Keratinocyte (primary cell): ENCODE measurements at regions not wholly inside any gene's neighbourhood (a gene's known extent, or its start where the extent isn't known, plus 50 kb on each side); places are given as distances from the start of the nearest gene placed in this dataset.

Experiments
- DNase-seq: peaks from one replicate; pipeline ENCODE4 v3.0.0-alpha.2; 2011; ENCODE audit warnings: low read depth, missing footprints, low spot score
- FAIRE-seq: peaks from 2 replicates; lab custom pipeline; 2011; peaks lifted over from hg19 to GRCh38; lab: Jason Lieb, UNC
- H2AFZ ChIP-seq: 2 replicates; pipeline ENCODE4 v1.6.0; 2012; ENCODE audit warnings: low read length, control low read depth, inconsistent platforms; ENCODE audit not compliant: control insufficient read depth
- H3K27ac ChIP-seq: 2 replicates; pipeline ENCODE4 v1.5.1; 2011; ENCODE audit warnings: low read length; ENCODE audit not compliant: control insufficient read depth, insufficient read depth
- H3K27me3 ChIP-seq: 3 replicates; pipeline ENCODE4 v1.6.0; 2011; ENCODE audit warnings: low read length; ENCODE audit not compliant: control insufficient read depth, insufficient read depth; ENCODE audit errors: extremely low read depth
- H3K36me3 ChIP-seq, 2 experiments: 2 replicates in 1 of 2; 3 replicates in 1 of 2; pipeline ENCODE4 v1.5.1; 2011; ENCODE audit warnings: low read length in 2 of 2, mild to moderate bottlenecking in 1 of 2; ENCODE audit not compliant: control insufficient read depth in 2 of 2, insufficient read depth in 2 of 2; ENCODE audit errors: extremely low read depth in 1 of 2
- H3K4me1 ChIP-seq: 3 replicates; pipeline ENCODE4 v1.5.1; 2011; ENCODE audit warnings: low read length; ENCODE audit not compliant: control insufficient read depth, insufficient read depth; ENCODE audit errors: extremely low read depth
- H3K4me2 ChIP-seq: 3 replicates; pipeline ENCODE4 v1.6.0; 2011; ENCODE audit warnings: low read depth, low read length; ENCODE audit not compliant: control insufficient read depth, insufficient read depth; ENCODE audit errors: extremely low read depth
- H3K4me3 ChIP-seq, 3 experiments: fragments of 200-600 bp in 1 of 3; sonication (generic) in 1 of 3; 2 replicates in 2 of 3; 3 replicates in 1 of 3; pipeline ENCODE4 v1.5.1; 2011 to 2016; ENCODE audit warnings: low read length in 3 of 3, mild to moderate bottlenecking in 3 of 3, control low read depth in 2 of 3, inconsistent platforms in 1 of 3, low read depth in 1 of 3, mixed read lengths in 1 of 3, mixed run types in 1 of 3, moderate library complexity in 1 of 3; ENCODE audit not compliant: control insufficient read depth in 2 of 3, insufficient read depth in 2 of 3; ENCODE audit errors: extremely low read depth in 1 of 3
- H3K79me2 ChIP-seq: 2 replicates; pipeline ENCODE4 v1.6.0; 2012; ENCODE audit warnings: low read length; ENCODE audit not compliant: control insufficient read depth, insufficient read depth
- H3K9ac ChIP-seq: 3 replicates; pipeline ENCODE4 v1.6.0; 2011; ENCODE audit warnings: low read length; ENCODE audit not compliant: control insufficient read depth, insufficient read depth; ENCODE audit errors: extremely low read depth
- H3K9me1 ChIP-seq: 3 replicates; pipeline ENCODE4 v1.6.0; 2011; ENCODE audit warnings: low read length; ENCODE audit not compliant: control insufficient read depth, insufficient read depth; ENCODE audit errors: extremely low read depth
- H3K9me3 ChIP-seq: 2 replicates; pipeline ENCODE4 v1.5.1; 2012; ENCODE audit warnings: low read depth, low read length; ENCODE audit not compliant: control insufficient read depth
- H4K20me1 ChIP-seq: 3 replicates; pipeline ENCODE4 v1.6.0; 2011; ENCODE audit warnings: low read length; ENCODE audit not compliant: control insufficient read depth, insufficient read depth; ENCODE audit errors: extremely low read depth
- CTCF ChIP-seq, 3 experiments: IDR thresholded peaks in 1 of 3; conservative IDR thresholded peaks in 1 of 3; optimal IDR thresholded peaks in 1 of 3; 2 replicates in 2 of 3; 3 replicates in 1 of 3; pipeline versions ENCODE3 to v1.5.1; 2011; ENCODE audit warnings: low read length in 3 of 3, mild to moderate bottlenecking in 3 of 3, moderate library complexity in 2 of 3, control low read depth in 1 of 3, inconsistent platforms in 1 of 3; ENCODE audit not compliant: insufficient read depth in 2 of 3; ENCODE audit errors: extremely low read depth in 1 of 3
- EZH2 ChIP-seq: IDR thresholded peaks from one replicate; pipeline ENCODE4 v1.6.1; 2012; ENCODE audit warnings: inconsistent platforms, mild to moderate bottlenecking, low read length, moderate library complexity
- dilution Hi-C: fragments of 300-500 bp; cut with MboI; formaldehyde crosslinking; loops from one replicate; pipeline ENCODE4 v1.7.0; 2020; ENCODE audit warnings: low sequenced_read_pairs; ENCODE audit not compliant: extremely low pct_ligation_motif_present

GRCh38 chr6:150740453-150740852 lies 125.0 kb upstream of the MTHFD1L start:
- Histone ChIP-seq H3K9me1 (no peaks in the 10 kb centered on the region), H3K4me3 (no peak overlapping the region), H3K27ac (no peak overlapping the region), H3K36me3 (no peaks in the 10 kb centered on the region), H3K79me2 (no peaks in the 10 kb centered on the region), H3K9me3 (no peaks in the 10 kb centered on the region), H3K9ac (no peak overlapping the region), H3K4me2 (no peak overlapping the region), H2AFZ (no peak overlapping the region), H3K27me3 (no peaks in the 10 kb centered on the region), H3K4me1 (no peaks in the 10 kb centered on the region), H4K20me1 (no peaks in the 10 kb centered on the region)
- DNase-seq: no peak
- no peak for FAIRE-seq
- dilution Hi-C loops: no loop called here
- no peak for TF ChIP-seq CTCF (optimal IDR thresholded peaks at IDR 0.05 in 1 of 3, IDR thresholded peaks at IDR 0.05 in 1 of 3, conservative IDR thresholded peaks at IDR 0.05 in 1 of 3; ENCODE audit: extremely low read depth in 1 of 3, insufficient read depth in 2 of 3, low read length in 3 of 3)
- TF ChIP-seq EZH2: no peak

- TF ChIP-seq CTCF (optimal IDR thresholded peaks at IDR 0.05 in 1 of 3, IDR thresholded peaks at IDR 0.05 in 1 of 3, conservative IDR thresholded peaks at IDR 0.05 in 1 of 3; ENCODE audit: extremely low read depth in 1 of 3, insufficient read depth in 2 of 3, low read length in 3 of 3) (peak in 2 of 3 experiments; percentile 1 to 19), EZH2 (no peak)
- Histone ChIP-seq H3K9me1 (no peaks in the 10 kb centered on the region), H3K4me2 (no peak overlapping the region), H3K4me3 (no peak overlapping the region), H3K36me3 (no peaks in the 10 kb centered on the region), H2AFZ (no peak overlapping the region), H3K27ac (no peak overlapping the region), H3K9ac (no peak overlapping the region), H3K27me3 (no peaks in the 10 kb centered on the region), H3K9me3 (no peaks in the 10 kb centered on the region), H3K79me2 (no peaks in the 10 kb centered on the region), H4K20me1 (no peaks in the 10 kb centered on the region), H3K4me1 (no peaks in the 10 kb centered on the region)
- dilution Hi-C loops: no loop called here
- no peak for FAIRE-seq
- no peak for DNase-seq
Measured at GRCh38 chr6:150741633-150742200, 123.8 kb upstream of the MTHFD1L start.
